ENCODE measurements at regions not wholly inside any gene's neighbourhood (a gene's known extent, or its start where the extent isn't known, plus 50 kb on each side); places are given as distances from the start of the nearest gene placed in this dataset.
"Not testable (repeated sequence)": the region's sequence is repeated elsewhere in the genome, so short reads cannot be mapped to it uniquely, and the experiment has no call there.

DNA sequence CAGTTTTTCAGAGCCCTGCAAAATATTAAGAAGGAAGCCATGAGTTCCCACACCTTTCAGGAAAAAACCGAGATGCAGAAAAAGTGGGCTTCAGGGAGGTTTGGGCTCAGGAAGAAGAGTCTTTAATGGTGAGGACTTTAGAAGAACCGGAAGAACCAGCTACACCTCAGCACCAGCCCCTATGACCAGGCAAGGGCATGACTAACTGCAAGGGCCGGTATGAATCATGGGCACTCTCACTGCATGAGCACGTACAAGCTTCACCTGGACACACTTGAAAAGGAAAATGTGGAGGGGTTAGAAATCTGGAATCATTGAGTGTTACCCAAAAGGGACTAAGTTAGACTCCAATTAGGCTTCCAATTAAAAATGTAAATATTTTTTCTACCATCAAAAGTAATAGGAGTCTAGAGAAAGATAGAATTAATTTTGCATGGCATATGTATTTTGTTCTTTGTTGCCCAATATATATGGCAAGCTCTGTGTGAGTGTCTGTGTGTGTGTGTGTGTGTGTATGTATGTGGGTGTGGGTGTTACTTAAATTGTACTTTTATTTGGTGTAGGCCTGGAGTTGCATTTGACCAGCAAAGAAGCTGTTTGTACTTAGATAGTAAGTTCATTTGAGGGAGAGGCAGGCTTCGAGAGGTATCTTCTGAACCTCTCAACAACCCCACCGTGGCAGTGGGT, 66.5 kb upstream of the THUMPD2 start:
- H3K4me2 ChIP-seq (ENCODE audit: low read length) = no peak overlapping the region
- no peaks in the 10 kb centered on the region for H3K36me3 ChIP-seq (ENCODE audit: insufficient read depth, low read length)
- no peaks in the 10 kb centered on the region for H3K4me1 ChIP-seq (ENCODE audit: control insufficient read depth, insufficient read depth, low read length)
- no peak overlapping the region for H3K4me3 ChIP-seq (ENCODE audit: low read length)
- no peaks in the 10 kb centered on the region for H3K27me3 ChIP-seq (ENCODE audit: control insufficient read depth, insufficient read depth, low read length)
- H3K9me3 ChIP-seq (replicated peaks; ENCODE audit: low read length) = no peaks in the 10 kb centered on the region
- H3K9ac ChIP-seq (ENCODE audit: low read depth, low read length) = no peak overlapping the region

DNA sequence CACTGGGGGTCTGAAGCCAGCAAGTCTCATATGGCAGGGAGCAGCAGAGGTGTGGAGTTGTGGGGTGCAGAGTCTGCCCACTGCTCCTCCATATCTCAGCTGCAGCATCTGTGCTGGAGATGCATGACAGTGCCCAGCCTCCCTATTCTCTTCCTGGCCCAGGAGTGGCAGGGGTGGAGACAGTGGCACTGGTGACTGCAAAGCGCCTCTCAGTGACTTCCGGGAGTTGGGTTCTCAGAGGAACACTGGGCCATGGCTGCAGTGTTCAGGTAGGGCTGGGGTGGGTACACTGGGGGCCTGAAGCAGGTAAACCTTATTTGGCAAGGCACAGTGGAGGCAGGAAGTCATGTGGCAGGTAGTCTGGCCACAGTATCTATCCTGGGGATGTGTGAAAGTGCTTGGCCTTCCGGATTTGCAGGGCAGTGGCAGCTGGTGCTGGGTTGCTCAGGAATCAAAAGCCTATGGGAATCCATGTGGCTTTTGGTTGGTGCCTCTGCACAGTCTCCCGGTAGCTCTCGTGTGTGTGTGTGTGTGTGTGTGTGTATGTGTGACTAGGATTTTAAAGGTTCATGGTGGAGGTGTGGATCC, 60.3 kb upstream of the THUMPD2 start:
- Histone ChIP-seq H3K27me3 (ENCODE audit: control insufficient read depth, insufficient read depth, low read length) (no peaks in the 10 kb centered on the region), H3K36me3 (ENCODE audit: insufficient read depth, low read length) (no peaks in the 10 kb centered on the region), H3K9ac (ENCODE audit: low read depth, low read length) (no peak overlapping the region), H3K9me3 (replicated peaks; ENCODE audit: low read length) (no peaks in the 10 kb centered on the region), H3K4me3 (ENCODE audit: low read length) (no peak overlapping the region), H3K4me2 (ENCODE audit: low read length) (no peak overlapping the region), H3K4me1 (ENCODE audit: control insufficient read depth, insufficient read depth, low read length) (no peaks in the 10 kb centered on the region)

DNA sequence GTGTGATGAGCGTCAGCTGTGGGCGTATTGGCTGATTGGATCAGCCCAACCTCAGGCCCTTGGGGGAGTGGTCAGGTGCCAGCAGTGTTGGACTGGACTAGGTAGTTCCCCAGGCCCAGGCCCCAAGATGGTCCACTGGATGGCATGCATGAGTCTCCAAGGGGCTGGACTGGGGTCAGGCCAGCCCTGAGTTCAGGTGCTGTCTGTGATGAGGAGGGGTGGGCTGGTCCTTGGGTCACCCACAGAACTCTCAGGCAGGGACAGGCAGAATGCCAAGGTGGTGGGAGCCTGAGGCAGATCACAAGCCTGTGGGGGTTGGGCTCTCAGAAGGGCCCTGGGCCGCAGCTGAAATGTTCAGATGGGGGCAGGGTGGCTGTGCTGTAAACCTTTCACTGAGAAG, 59.5 kb upstream of the THUMPD2 start:
- no peaks in the 10 kb centered on the region for H3K27me3 ChIP-seq (ENCODE audit: control insufficient read depth, insufficient read depth, low read length)

DNA sequence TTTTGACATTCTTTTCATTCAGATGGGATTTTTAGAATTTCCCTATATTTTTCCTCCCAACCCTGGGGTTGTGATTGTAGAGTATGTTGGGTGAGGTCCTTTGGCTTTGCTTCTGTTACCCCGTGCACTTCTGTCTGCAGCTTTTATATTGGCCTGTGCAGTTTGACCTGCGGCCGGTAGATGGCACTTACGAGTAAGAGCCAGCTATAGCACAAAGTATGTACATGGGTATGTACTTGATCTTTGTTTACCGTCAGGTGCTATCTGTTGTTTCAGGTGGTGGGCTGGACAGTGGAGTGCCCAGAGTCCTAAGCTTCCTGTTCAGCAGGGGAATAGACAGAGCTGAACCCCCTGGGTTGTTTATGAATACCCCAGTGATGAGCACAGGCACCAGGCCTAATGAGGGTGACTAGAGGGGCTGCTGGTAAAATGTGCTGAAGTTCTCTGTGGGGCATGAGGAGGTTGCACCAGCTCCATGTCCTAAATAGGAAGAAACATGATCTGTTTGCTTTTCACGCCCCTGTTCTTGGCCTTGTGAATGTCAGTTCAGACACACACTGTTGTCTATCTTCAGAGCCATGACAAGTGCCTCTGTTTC, 58.9 kb upstream of the THUMPD2 start:
- Histone ChIP-seq H3K9me3 (replicated peaks; ENCODE audit: low read length) (no peaks in the 10 kb centered on the region), H3K4me2 (ENCODE audit: low read length) (no peak overlapping the region), H3K27me3 (ENCODE audit: control insufficient read depth, insufficient read depth, low read length) (no peaks in the 10 kb centered on the region), H3K9ac (ENCODE audit: low read depth, low read length) (no peak overlapping the region), H3K4me1 (ENCODE audit: control insufficient read depth, insufficient read depth, low read length) (no peaks in the 10 kb centered on the region), H3K36me3 (ENCODE audit: insufficient read depth, low read length) (no peaks in the 10 kb centered on the region), H3K4me3 (ENCODE audit: low read length) (no peak overlapping the region)

More for the DNA sequence above, 59.5 kb upstream of the THUMPD2 start:
- H3K9ac ChIP-seq (ENCODE audit: low read depth, low read length) = no peak overlapping the region
- H3K4me2 ChIP-seq (ENCODE audit: low read length) = no peak overlapping the region
- H3K36me3 ChIP-seq (ENCODE audit: insufficient read depth, low read length) = no peaks in the 10 kb centered on the region
- no peaks in the 10 kb centered on the region for H3K9me3 ChIP-seq (replicated peaks; ENCODE audit: low read length)
- no peak overlapping the region for H3K4me3 ChIP-seq (ENCODE audit: low read length)
- no peaks in the 10 kb centered on the region for H3K4me1 ChIP-seq (ENCODE audit: control insufficient read depth, insufficient read depth, low read length)

DNA sequence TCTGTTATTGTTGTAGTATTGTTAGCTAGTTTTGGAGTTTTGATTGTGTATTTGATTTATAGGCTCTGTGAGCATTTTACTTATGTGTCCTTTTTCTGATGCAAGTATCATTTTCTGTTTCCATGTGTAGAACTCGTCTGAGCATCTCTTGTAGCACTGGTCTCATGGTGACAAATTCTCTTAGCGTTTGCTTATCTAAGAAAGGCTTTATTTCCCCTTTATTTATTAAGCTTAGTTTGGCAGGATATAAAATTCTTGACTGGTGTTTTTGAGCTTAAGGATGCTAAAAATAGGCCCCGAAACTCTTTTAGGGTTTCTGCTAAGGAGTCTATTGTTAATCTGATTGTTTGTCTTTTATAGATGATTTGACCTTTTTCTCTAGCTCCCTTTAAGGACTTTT, 57.6 kb upstream of the THUMPD2 start:
- Histone ChIP-seq H3K4me3 (ENCODE audit: low read length) (no peak overlapping the region), H3K4me2 (ENCODE audit: low read length) (no peak overlapping the region), H3K9me3 (replicated peaks; ENCODE audit: low read length) (no peaks in the 10 kb centered on the region), H3K27me3 (ENCODE audit: control insufficient read depth, insufficient read depth, low read length) (no peaks in the 10 kb centered on the region), H3K9ac (ENCODE audit: low read depth, low read length) (no peak overlapping the region), H3K4me1 (ENCODE audit: control insufficient read depth, insufficient read depth, low read length) (no peaks in the 10 kb centered on the region), H3K36me3 (ENCODE audit: insufficient read depth, low read length) (no peaks in the 10 kb centered on the region)

DNA sequence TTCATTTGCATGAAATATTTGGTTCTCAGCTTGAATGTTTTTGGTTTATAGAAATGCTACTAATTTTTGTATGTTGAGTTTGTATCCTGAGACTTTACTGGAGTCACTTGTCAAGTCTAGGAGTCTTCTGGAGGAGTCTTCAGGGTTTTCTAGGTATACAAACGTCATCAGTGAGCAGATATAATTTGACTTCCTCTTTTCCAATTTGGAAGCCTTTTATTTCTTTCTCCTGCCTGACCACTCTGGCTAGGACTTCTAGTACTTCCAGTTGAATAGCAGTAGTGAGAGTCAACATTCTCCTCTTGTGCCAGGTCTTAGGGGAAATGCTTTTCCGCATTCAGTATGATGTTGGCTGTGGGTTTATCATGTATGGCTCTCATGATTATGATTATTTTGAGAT, 55.4 kb upstream of the THUMPD2 start:
- Histone ChIP-seq H3K9me3 (replicated peaks; ENCODE audit: low read length) (no peaks in the 10 kb centered on the region), H3K36me3 (ENCODE audit: insufficient read depth, low read length) (no peaks in the 10 kb centered on the region), H3K4me3 (ENCODE audit: low read length) (no peak overlapping the region), H3K27me3 (ENCODE audit: control insufficient read depth, insufficient read depth, low read length) (no peaks in the 10 kb centered on the region), H3K4me1 (ENCODE audit: control insufficient read depth, insufficient read depth, low read length) (no peaks in the 10 kb centered on the region), H3K4me2 (ENCODE audit: low read length) (no peak overlapping the region), H3K9ac (ENCODE audit: low read depth, low read length) (no peak overlapping the region)

DNA sequence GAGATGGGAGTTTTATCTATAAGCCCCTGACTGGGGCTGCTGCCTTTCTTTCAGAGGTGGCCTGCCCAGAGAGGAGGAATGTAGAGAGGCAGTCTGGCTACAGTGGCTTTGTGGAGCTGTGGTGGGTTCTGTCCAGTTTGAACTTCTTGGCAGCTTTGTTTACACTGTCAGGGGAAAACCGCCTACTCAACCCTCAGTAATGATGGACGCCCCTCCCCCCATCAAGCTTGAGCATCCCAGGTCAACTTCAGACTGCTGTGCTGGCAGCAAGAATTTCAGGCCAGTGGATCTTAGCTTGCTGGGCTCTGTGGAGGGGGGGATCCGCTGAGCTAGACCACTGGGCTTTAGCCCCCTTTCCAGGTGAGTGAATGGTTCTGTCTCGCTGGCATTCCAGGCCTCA, 51.6 kb upstream of the THUMPD2 start:
- H3K36me3 ChIP-seq (ENCODE audit: insufficient read depth, low read length); H3K9me3 ChIP-seq (replicated peaks; ENCODE audit: low read length); H3K4me2 ChIP-seq (ENCODE audit: low read length); H3K9ac ChIP-seq (ENCODE audit: low read depth, low read length); H3K4me3 ChIP-seq (ENCODE audit: low read length); H3K4me1 ChIP-seq (ENCODE audit: control insufficient read depth, insufficient read depth, low read length); H3K27me3 ChIP-seq (ENCODE audit: control insufficient read depth, insufficient read depth, low read length): not testable (repeated sequence)
